Suprapubic skin (tissue), 4 donors: ENCODE measurements at regions not wholly inside any gene's neighbourhood (a gene's known extent, or its start where the extent isn't known, plus 50 kb on each side); places are given as distances from the start of the nearest gene placed in this dataset.

Experiments
- DNase-seq, 2 donors: peaks; one replicate each; pipeline ENCODE4 v3.0.0-alpha.2; 2019; ENCODE audit warnings: low spot score in 2 of 2
- H3K27ac ChIP-seq: fragments of 200-600 bp; sonication (generic); one replicate; pipeline ENCODE4 v1.5.1; 2019
- H3K27me3 ChIP-seq: fragments of 200-600 bp; sonication (generic); one replicate; pipeline ENCODE4 v1.5.1; 2019
- H3K36me3 ChIP-seq: fragments of 200-600 bp; sonication (generic); one replicate; pipeline ENCODE4 v1.5.1; 2019
- H3K4me1 ChIP-seq: fragments of 200-600 bp; sonication (generic); one replicate; pipeline ENCODE4 v1.5.1; 2019
- H3K4me3 ChIP-seq: fragments of 200-600 bp; sonication (generic); one replicate; pipeline ENCODE4 v1.5.1; 2019; ENCODE audit warnings: mild to moderate bottlenecking
- H3K9me3 ChIP-seq: fragments of 200-600 bp; sonication (generic); one replicate; pipeline ENCODE4 v1.5.1; 2019
- CTCF ChIP-seq, 2 donors: fragments of 200-600 bp in 1 of 2; fragments of 450-650 bp in 1 of 2; sonication (generic) in 1 of 2; IDR thresholded peaks; one replicate each; pipeline ENCODE4 v1.5.1; 2016 to 2019; ENCODE audit warnings: antibody characterized with exemption in 2 of 2, mild to moderate bottlenecking in 1 of 2, moderate library complexity in 1 of 2
- EP300 ChIP-seq: sonication (generic); formaldehyde crosslinking; IDR thresholded peaks from one replicate; pipeline ENCODE4 v1.6.1; 2017; ENCODE audit warnings: antibody characterized with exemption
- POLR2A ChIP-seq, 2 donors: fragments of 450-650 bp; IDR thresholded peaks; one replicate each; pipeline ENCODE4 v1.6.1; 2017; ENCODE audit warnings: antibody characterized with exemption in 2 of 2, mild to moderate bottlenecking in 2 of 2, moderate library complexity in 2 of 2
- POLR2AphosphoS5 ChIP-seq, 3 donors: sonication (generic); formaldehyde crosslinking; IDR thresholded peaks; one replicate each; pipeline ENCODE4 v1.6.1; 2017; ENCODE audit warnings: antibody characterized with exemption in 3 of 3
- WGBS: methylation state at CpG from one replicate; pipeline ENCODE4 v1.1.5; 2018; 5-methylcytosine and 5-hydroxymethylcytosine counted together

- H3K27ac ChIP-seq, result no peak overlapping the region
- H3K36me3 ChIP-seq, result no peaks in the 10 kb centered on the region
- no peaks in the 10 kb centered on the region for H3K27me3 ChIP-seq
- H3K4me1 ChIP-seq, result no peaks in the 10 kb centered on the region
- no peak for DNase-seq
- H3K9me3 ChIP-seq, result no peaks in the 10 kb centered on the region
- WGBS, result 61% methylated on average over 2 of the region's 2 CpGs
- no peak overlapping the region for H3K4me3 ChIP-seq
- no peak for TF ChIP-seq CTCF (IDR thresholded peaks at IDR 0.05)
- no peak for TF ChIP-seq EP300
- no peak for TF ChIP-seq POLR2AphosphoS5 (IDR thresholded peaks at IDR 0.05)
- no peak for TF ChIP-seq POLR2A (IDR thresholded peaks at IDR 0.05)
Observed at GRCh38 chr12:98222135-98222534, 293.3 kb upstream of the TMPO start.

GRCh38 chr12:98224584-98225221 lies 290.7 kb upstream of the TMPO start:
- TF ChIP-seq POLR2AphosphoS5 (IDR thresholded peaks at IDR 0.05), result no peak
- DNase-seq, result no peak
- no peaks in the 10 kb centered on the region for H3K36me3 ChIP-seq
- no peaks in the 10 kb centered on the region for H3K27me3 ChIP-seq
- H3K4me1 ChIP-seq, result no peaks in the 10 kb centered on the region
- no peak overlapping the region for H3K4me3 ChIP-seq
- WGBS, result 43% methylated on average over 5 of the region's 5 CpGs
- H3K27ac ChIP-seq, result no peak overlapping the region
- H3K9me3 ChIP-seq, result no peaks in the 10 kb centered on the region

- H3K4me3 ChIP-seq, result no peak overlapping the region
- TF ChIP-seq POLR2AphosphoS5 (IDR thresholded peaks at IDR 0.05), result no peak
- TF ChIP-seq POLR2A (IDR thresholded peaks at IDR 0.05), result no peak
- TF ChIP-seq EP300, result no peak
- no peak for TF ChIP-seq CTCF (IDR thresholded peaks at IDR 0.05)
- DNase-seq, result no peak
- no peaks in the 10 kb centered on the region for H3K27me3 ChIP-seq
- WGBS, result 92% methylated on average over 6 of the region's 6 CpGs
- H3K36me3 ChIP-seq, result no peaks in the 10 kb centered on the region
- H3K27ac ChIP-seq, result no peak overlapping the region
- H3K9me3 ChIP-seq, result no peaks in the 10 kb centered on the region
- H3K4me1 ChIP-seq, result no peaks in the 10 kb centered on the region
Observed at GRCh38 chr12:98227162-98227561, 288.2 kb upstream of the TMPO start.

GRCh38 chr12:98228683-98229539 lies 286.5 kb upstream of the TMPO start:
- H3K27ac ChIP-seq, result no peak overlapping the region
- H3K4me1 ChIP-seq, result no peaks in the 10 kb centered on the region
- no peak overlapping the region for H3K4me3 ChIP-seq
- TF ChIP-seq CTCF (IDR thresholded peaks at IDR 0.05), result no peak
- TF ChIP-seq POLR2AphosphoS5 (IDR thresholded peaks at IDR 0.05), result no peak
- no peaks in the 10 kb centered on the region for H3K27me3 ChIP-seq
- WGBS, result 54% methylated on average over 8 of the region's 8 CpGs
- DNase-seq, result no peak
- no peaks in the 10 kb centered on the region for H3K36me3 ChIP-seq
- H3K9me3 ChIP-seq, result no peaks in the 10 kb centered on the region

GRCh38 chr12:98229540-98229924 lies 285.9 kb upstream of the TMPO start:
- no peak overlapping the region for H3K4me3 ChIP-seq
- H3K27ac ChIP-seq, result no peak overlapping the region
- no peaks in the 10 kb centered on the region for H3K27me3 ChIP-seq
- TF ChIP-seq POLR2AphosphoS5 (IDR thresholded peaks at IDR 0.05) (no peak), POLR2A (IDR thresholded peaks at IDR 0.05) (no peak), CTCF (IDR thresholded peaks at IDR 0.05) (no peak), EP300 (no peak)
- no peak for DNase-seq
- H3K36me3 ChIP-seq, result no peaks in the 10 kb centered on the region
- WGBS, result 59% methylated on average over 2 of the region's 2 CpGs
- no peaks in the 10 kb centered on the region for H3K9me3 ChIP-seq
- no peaks in the 10 kb centered on the region for H3K4me1 ChIP-seq
